ENCODE measurements at regions not wholly inside any gene's neighbourhood (a gene's known extent, or its start where the extent isn't known, plus 50 kb on each side); places are given as distances from the start of the nearest gene placed in this dataset.

DNA sequence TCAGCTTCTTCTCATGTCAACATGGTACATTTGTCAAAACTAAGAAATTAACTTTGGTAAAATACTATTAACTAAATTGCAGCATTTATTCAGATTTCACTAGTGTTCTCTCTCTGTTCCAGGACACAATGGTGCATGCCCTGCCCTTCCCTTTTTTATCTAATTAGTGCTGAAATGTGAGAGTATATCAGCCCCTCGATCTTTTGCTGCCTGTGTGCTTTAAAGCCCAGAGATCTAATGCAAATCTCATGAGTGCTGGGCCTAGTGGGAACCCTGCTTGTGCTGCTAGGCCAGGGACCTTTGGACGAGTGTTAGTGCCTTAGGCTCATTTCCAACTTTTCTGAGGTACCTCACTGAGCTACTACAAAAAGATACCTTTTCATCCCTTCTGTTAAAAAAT lies 221.1 kb upstream of the EDNRB start:
- DNase-seq (ENCODE audit: low spot score), result no peak
- Histone ChIP-seq H3K9me3 (ENCODE audit: low read length) (no peaks in the 10 kb centered on the region), H3K4me2 (ENCODE audit: low read depth, low read length) (no peak overlapping the region), H4K20me1 (ENCODE audit: insufficient read depth, low read length) (no peaks in the 10 kb centered on the region), H3K27me3 (ENCODE audit: control insufficient read depth in 1 of 2, insufficient read depth in 2 of 2, low read length in 2 of 2) (no peaks in the 10 kb centered on the region), H3K27ac (ENCODE audit: extremely low read length, insufficient read depth, low read length) (no peak overlapping the region), H3K4me1 (ENCODE audit: insufficient read depth, low read length) (no peaks in the 10 kb centered on the region), H3K4me3 (replicated peaks in 1 of 3; ENCODE audit: insufficient read depth in 1 of 3, low read depth in 2 of 3, low read length in 3 of 3) (no peak overlapping the region), H3K79me2 (ENCODE audit: insufficient read depth, low read length) (no peaks in the 10 kb centered on the region), H3K36me3 (replicated peaks in 1 of 2; ENCODE audit: control insufficient read depth in 1 of 2, insufficient read depth in 2 of 2, low read length in 2 of 2) (no peaks in the 10 kb centered on the region), H2AFZ (ENCODE audit: low read length) (no peak overlapping the region), H3K9ac (ENCODE audit: insufficient read depth, low read depth, low read length) (no peak overlapping the region)
- no peak for ATAC-seq
- intact Hi-C loops (cut with micrococcal nuclease; ENCODE audit: unreplicated experiment), result no loop called here
- FAIRE-seq, result no peak
- ChIA-PET POLR2A (no interaction called here), CTCF (ENCODE audit: low intra/inter-chr PET ratio, low total read pairs) (no interaction called here)
- 0% methylated on average over 2 of the region's 2 CpGs for WGBS (ENCODE audit: low lambda C conversion rate)
- no TSS peak for BruUV-seq (replicated peaks)
- in situ Hi-C loops (cut with HindIII; ENCODE audit: extremely low pct_ligation_motif_present, low pct_unique_long_range_greater_than_20kb), result loop anchor here (5.0 kb wide), 1 partner anchor 838 kb away; no protein-coding TSS in a partner anchor
- TF ChIP-seq, protein P1, sequence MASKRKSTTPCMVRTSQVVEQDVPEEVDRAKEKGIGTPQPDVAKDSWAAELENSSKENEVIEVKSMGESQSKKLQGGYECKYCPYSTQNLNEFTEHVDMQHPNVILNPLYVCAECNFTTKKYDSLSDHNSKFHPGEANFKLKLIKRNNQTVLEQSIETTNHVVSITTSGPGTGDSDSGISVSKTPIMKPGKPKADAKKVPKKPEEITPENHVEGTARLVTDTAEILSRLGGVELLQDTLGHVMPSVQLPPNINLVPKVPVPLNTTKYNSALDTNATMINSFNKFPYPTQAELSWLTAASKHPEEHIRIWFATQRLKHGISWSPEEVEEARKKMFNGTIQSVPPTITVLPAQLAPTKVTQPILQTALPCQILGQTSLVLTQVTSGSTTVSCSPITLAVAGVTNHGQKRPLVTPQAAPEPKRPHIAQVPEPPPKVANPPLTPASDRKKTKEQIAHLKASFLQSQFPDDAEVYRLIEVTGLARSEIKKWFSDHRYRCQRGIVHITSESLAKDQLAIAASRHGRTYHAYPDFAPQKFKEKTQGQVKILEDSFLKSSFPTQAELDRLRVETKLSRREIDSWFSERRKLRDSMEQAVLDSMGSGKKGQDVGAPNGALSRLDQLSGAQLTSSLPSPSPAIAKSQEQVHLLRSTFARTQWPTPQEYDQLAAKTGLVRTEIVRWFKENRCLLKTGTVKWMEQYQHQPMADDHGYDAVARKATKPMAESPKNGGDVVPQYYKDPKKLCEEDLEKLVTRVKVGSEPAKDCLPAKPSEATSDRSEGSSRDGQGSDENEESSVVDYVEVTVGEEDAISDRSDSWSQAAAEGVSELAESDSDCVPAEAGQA (IDR thresholded peaks at IDR 0.05; ENCODE audit: low read depth), result no peak
- TF ChIP-seq, protein P1 (CRISPR knock-in tag; IDR thresholded peaks at IDR 0.05; ENCODE audit: borderline replicate concordance), result no peak
- TF ChIP-seq ZNF331 (CRISPR knock-in tag; IDR thresholded peaks at IDR 0.05) (no peak), CREBL2 (CRISPR knock-in tag; IDR thresholded peaks at IDR 0.05; ENCODE audit: borderline replicate concordance) (no peak), ZNF230 (CRISPR knock-in tag; IDR thresholded peaks at IDR 0.05) (no peak), ZNF703 (CRISPR knock-in tag; IDR thresholded peaks at IDR 0.05; ENCODE audit: borderline replicate concordance) (no peak), ZFAT (CRISPR knock-in tag; conservative IDR thresholded peaks at IDR 0.05) (no peak), MTERF4 (CRISPR knock-in tag; IDR thresholded peaks at IDR 0.05) (no peak), NPAS2 (CRISPR knock-in tag; IDR thresholded peaks at IDR 0.05; ENCODE audit: borderline replicate concordance) (no peak), ELF1 (CRISPR knock-in tag; IDR thresholded peaks at IDR 0.05) (no peak), ZNF136 (CRISPR knock-in tag; IDR thresholded peaks at IDR 0.05; ENCODE audit: low read depth) (no peak), SETDB1 (CRISPR knock-in tag; IDR thresholded peaks at IDR 0.05; ENCODE audit: borderline replicate concordance) (no peak), HNRNPH1 (optimal IDR thresholded peaks at IDR 0.05; ENCODE audit: low read depth, low read length) (no peak), KAT7 (CRISPR knock-in tag; IDR thresholded peaks at IDR 0.05; ENCODE audit: borderline replicate concordance) (no peak)
- TF ChIP-seq, protein P2, sequence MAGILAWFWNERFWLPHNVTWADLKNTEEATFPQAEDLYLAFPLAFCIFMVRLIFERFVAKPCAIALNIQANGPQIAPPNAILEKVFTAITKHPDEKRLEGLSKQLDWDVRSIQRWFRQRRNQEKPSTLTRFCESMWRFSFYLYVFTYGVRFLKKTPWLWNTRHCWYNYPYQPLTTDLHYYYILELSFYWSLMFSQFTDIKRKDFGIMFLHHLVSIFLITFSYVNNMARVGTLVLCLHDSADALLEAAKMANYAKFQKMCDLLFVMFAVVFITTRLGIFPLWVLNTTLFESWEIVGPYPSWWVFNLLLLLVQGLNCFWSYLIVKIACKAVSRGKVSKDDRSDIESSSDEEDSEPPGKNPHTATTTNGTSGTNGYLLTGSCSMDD (CRISPR knock-in tag; IDR thresholded peaks at IDR 0.05), result no peak

Measured in HepG2 (cell line).